CD4-positive, alpha-beta T cell treated with Interleukin-17A for 4 hours (primary cell): ENCODE measurements at regions not wholly inside any gene's neighbourhood (a gene's known extent, or its start where the extent isn't known, plus 50 kb on each side); places are given as distances from the start of the nearest gene placed in this dataset.
"Not testable (repeated sequence)": the region's sequence is repeated elsewhere in the genome, so short reads cannot be mapped to it uniquely, and the experiment has no call there.

Source experiments
- DNase-seq: peaks from one replicate; pipeline ENCODE4 v3.0.0-alpha.2; 2020; ENCODE audit warnings: mixed read lengths

GRCh38 chr12:45490232-45490881 is 239.1 kb upstream of the ARID2 start:
- no peak for DNase-seq

- DNase-seq = no peak
Measured at GRCh38 chr12:45494279-45494678, 235.2 kb upstream of the ARID2 start.

DNA sequence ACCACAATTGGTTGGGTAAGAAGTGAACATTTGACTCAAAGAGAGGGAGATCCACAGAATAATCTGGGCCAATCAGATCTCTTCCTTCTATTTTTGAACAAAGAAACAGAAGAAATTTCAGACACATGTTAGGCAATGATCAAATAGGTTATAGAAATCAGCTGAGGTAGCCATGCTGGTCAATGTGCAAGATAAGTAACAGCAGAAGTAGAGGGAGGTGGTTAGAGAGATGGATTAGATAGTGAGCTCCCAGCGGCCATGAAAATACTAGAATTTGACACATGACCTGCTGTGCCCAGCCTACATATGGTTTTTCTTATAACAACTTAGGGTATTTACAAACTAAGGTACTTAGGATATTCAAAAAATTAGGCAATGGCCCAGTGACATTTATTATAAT is 230.9 kb upstream of the ARID2 start:
- no peak for DNase-seq

- DNase-seq = no peak
Measured at GRCh38 chr12:45502481-45503128, 226.9 kb upstream of the ARID2 start.

DNA sequence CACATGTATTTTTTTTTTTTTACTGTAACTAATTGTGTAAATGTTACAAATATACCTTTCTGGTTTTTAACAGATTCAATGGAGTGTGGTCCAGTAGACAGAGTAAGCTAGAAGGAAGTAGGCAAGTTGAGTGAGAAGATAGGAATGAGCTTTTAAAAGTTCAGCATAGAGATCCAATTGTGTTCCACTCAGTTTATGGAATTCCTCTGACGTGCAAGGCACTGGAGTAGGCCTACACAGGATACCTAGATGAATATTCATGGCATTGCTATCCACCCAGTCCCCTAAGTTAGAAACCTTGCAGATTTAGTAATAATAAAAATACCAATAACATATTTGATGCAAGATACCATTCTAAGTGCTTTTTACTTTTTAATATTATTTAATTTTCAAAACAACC is 225.6 kb upstream of the ARID2 start:
- no peak for DNase-seq

GRCh38 chr12:45504316-45505010 is 225.0 kb upstream of the ARID2 start:
- DNase-seq = no peak

- DNase-seq = no peak
Measured at GRCh38 chr12:45509187-45509586, 220.3 kb upstream of the ARID2 start.

DNA sequence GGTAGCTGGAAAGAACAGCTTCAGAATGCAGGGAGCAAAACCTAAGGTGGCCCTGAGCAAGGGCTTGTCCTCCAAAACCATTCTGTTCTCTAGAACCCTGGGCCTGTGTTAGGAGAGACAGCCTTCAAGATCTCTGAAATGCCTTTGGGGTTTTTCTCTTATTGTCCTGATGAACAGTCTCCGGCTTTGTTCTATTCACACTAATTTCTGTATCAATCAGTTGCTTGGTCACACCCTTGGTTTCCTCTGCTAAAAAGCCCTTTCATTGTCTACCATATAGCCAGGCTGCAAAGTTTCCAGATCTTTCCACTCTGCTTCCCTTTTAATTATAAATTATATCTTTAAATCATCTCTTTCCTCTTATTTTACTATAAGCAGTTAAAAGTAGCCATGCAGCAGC is 219.9 kb upstream of the ARID2 start:
- DNase-seq = no peak

GRCh38 chr12:45517381-45517780 is 212.1 kb upstream of the ARID2 start:
- DNase-seq = no peak

- DNase-seq = peak; percentile 50
Measured at GRCh38 chr12:45518291-45519235, 210.9 kb upstream of the ARID2 start.

- no peak for DNase-seq
Measured at GRCh38 chr12:45522227-45522626, 207.3 kb upstream of the ARID2 start.

DNA sequence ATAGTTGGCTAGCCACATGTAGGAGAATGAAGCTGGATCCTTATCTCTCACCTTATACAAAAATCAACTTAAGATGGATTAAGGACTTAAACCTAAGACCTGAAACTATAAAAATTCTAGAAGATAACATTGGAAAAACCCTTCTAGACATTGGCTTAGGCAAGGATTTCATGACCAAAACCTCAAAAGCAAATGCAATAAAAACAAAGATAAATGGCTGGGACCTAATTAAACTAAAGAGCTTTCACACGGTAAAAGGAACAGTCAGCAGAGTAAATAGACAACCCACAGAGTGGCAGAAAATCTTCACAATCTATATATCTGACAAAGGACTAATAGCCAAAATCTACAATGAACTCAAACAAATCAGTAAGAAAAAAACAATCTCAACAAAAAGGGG is 202.7 kb upstream of the ARID2 start:
- DNase-seq = not testable (repeated sequence)

DNA sequence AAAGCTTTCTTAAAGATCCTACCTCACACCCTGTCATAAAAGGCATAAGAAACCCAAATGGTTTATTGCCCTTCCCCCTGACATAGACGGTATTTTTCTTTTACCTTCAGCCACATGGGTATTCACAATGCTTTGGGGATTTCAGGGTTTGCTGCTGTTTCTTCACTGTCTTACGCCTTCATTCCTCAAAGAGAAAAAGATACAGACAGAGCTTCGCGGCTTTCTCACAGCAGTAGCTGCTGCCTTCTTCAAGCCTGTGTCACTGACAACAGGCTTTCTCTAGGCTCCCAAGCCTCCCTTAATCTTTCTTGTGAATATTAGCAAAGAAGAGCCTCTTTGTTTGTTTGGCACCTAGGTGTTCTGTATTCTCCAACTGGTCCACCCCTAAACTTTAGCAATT is 197.4 kb upstream of the ARID2 start:
- DNase-seq = no peak

DNA sequence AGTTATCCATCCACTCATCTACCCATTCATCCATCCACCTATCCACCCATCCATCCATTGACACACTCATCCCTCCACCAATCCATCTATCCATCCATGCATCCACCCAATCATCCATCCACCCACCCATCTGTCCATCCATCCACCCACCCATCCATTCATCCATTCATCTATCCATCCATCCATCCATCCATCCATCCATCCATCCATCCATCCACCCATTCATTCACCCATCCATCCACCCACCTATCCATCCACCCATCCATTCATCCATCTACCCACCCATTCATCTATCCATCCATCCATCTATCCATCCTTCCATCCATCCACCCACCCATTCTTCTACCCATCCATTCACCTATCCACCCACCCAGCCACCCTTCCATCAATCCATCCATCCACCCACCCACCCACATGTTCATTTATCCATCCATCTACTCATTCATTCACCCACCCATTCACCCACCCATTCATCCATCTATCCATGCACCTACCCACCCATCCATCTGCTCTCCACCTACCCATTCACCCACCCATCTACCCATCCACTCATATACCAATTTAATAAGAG is 193.8 kb upstream of the ARID2 start:
- no peak for DNase-seq

DNA sequence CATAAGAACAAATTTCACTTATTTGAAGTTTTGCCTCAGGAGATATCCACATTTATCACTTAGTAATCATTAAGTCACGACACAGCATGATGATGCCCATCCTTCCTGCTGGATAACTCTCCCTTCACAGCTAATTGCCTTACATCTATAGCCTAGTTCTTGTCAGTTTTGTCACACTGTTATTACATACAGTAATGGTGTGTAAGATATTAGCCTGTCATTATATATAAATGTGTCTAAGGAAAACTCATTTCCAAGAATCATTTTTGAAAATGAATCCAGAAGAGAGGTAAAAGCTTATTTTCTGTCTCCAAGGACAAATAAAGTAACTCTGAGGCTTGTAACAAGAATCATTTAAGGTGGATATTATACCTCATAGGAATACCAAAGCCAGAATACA is 193.2 kb upstream of the ARID2 start:
- no peak for DNase-seq

DNA sequence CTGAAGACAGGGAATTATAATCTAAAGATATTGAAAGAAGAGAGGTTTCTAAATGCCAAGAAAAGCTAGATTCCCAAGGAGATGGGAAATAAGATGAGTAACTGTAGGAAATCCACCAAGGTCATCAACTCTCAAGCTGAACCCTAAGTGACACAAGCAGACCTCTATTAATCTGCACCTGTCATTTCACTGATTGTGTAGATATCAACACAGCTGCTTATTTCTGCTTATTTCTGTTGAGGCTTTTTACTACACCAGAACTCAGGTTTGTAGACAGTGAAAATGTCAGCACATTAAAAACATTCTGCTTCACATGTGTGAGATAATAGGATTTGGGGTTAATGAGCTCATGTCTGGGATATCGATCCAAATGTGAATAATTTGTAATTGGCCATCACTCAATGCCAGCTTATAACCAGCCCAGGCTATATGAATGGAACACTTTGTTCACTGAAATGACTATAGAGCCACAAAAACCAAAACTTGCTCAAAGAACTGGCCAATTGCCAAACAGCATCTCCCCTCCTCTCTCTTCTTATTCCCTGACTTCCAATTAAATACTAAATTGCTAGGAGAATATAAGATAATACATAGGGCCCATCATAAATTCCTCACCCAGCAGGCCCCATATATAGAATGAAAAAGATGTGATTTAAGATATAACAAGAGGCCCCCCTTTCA is 188.7 kb upstream of the ARID2 start:
- DNase-seq = no peak

DNA sequence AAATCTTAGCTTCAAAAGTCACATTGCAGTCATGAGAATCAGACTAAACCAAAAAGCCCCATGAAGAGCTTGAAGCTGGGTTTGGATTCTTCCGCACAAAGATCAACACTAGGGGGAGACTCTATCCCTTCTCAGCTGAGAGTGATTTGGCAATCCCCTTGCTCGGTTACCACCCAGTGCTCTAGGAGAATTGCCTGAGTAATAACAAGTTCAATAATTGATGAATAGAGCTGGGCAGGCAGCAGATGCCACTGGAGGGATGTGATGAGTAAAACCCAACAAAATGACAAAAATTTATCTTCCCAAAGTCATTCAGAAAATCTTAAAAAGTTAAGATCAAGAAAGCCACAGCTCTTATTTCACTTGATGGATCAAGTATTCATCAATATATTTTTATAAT is 185.6 kb upstream of the ARID2 start:
- DNase-seq = peak; percentile 46

DNA sequence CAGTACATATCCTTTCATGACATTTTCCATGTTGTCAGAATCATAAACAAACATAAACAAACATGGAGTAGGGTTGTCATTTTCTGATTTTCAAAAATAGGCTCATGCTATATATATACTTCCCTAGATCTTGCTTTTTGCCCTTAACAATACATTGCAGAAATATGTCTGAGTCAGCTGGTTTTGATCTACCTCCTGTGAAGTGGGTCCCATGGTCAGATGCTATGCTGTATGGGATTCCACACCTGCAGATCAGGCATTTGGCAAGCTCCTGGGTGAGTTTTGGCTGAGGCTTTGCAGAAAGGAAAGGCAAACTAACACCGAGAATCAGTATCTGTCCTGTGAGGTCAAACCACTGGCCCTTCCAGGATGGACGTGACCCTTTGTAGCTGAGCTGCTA is 183.0 kb upstream of the ARID2 start:
- DNase-seq = no peak

DNA sequence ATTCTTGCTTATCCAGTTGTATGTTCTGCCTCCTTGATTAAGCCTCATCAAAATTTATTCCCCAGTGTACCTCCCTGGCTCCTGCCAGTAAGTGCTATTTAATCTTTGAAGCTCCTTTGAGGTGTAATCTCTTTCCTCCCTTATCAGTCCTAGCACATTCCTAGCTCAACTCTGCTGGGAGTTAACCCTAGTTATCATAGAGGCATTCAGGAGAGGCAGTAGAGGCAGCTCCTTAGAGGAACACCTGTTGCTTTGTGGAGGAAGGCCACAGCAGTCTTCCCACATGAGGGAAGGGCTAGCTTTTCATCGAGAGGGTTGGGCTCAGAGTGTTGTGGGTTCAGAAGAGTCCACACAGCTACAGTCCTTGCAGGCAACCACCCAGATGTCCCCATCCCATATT is 182.4 kb upstream of the ARID2 start:
- no peak for DNase-seq

- no peak for DNase-seq
Measured at GRCh38 chr12:45547822-45548221, 181.7 kb upstream of the ARID2 start.

- no peak for DNase-seq
Measured at GRCh38 chr12:45548426-45548825, 181.1 kb upstream of the ARID2 start.

DNA sequence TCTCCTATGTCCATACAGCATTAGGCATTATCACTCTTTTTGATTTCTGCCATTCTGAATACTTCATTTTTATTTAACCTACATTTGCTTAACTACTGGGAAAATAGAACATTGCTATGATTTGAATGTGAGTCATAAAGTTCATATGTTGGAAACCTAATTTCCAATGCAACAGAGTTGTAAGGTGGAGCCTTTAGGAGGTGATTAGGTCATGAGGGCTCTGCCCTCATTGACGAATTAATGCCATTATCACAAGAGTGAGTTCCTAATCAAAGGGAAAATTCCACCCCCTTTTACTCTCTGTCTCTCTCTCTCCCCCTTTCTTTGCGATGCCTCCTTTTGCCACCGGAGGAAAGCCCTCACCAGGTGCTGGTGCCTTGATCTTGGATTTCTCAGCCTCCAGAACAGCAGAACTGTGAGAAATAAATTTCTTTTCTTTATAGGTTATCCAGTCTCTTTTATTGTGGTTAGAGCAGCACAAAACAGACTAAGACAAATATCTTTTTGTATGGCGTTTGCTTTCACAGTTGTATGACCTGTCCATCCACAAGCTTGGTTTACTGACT is 180.1 kb upstream of the ARID2 start:
- DNase-seq = no peak
